A673 (cell line): ENCODE measurements at regions not wholly inside any gene's neighbourhood (a gene's known extent, or its start where the extent isn't known, plus 50 kb on each side); places are given as distances from the start of the nearest gene placed in this dataset.

Experiments used
- BruUV-seq: library from RNA; stranded (reverse); fragments of 400-500 nt; replicated peaks from 2 replicates; lab custom pipeline; 2021; lab: Mats Ljungman, UMichigan
- CTCF ChIA-PET: fragments of 300-600 bp; sonication (Branson Sonifier 250); formaldehyde crosslinking; loops from one replicate; lab custom pipeline; 2022; ENCODE audit warnings: antibody characterized with exemption; lab: Charles Lee
- POLR2A ChIA-PET: fragments of 300-600 bp; sonication (Branson Sonifier 250); formaldehyde crosslinking; loops from one replicate; lab custom pipeline; 2022; ENCODE audit warnings: antibody characterized with exemption; ENCODE audit not compliant: low non-redundant PET; lab: Charles Lee
- DNase-seq: peaks from one replicate; pipeline ENCODE4 v3.0.0-alpha.2; 2015; ENCODE audit warnings: low spot score
- H3K27ac ChIP-seq: fragments of 200-600 bp; sonication (generic); 2 replicates; pipeline ENCODE4 v1.5.1; 2016; ENCODE audit warnings: mixed run types, low read depth, mild to moderate bottlenecking, mixed read lengths, antibody characterized with exemption, low read length; ENCODE audit not compliant: poor library complexity, severe bottlenecking
- H3K27me3 ChIP-seq: fragments of 200-600 bp; sonication (generic); replicated peaks from 2 replicates; pipeline ENCODE4 v1.6.1; 2017; ENCODE audit warnings: mixed run types, low read depth, mild to moderate bottlenecking, mixed read lengths, antibody characterized with exemption, low read length; ENCODE audit not compliant: insufficient read depth, poor library complexity
- H3K36me3 ChIP-seq: fragments of 200-600 bp; sonication (generic); 2 replicates; pipeline ENCODE4 v1.6.1; 2016; ENCODE audit warnings: mixed run types, mild to moderate bottlenecking, mixed read lengths, antibody characterized with exemption, low read length; ENCODE audit not compliant: insufficient read depth, poor library complexity, severe bottlenecking
- H3K4me1 ChIP-seq: fragments of 200-600 bp; sonication (generic); 2 replicates; pipeline ENCODE4 v1.6.1; 2017; ENCODE audit warnings: mixed run types, mild to moderate bottlenecking, mixed read lengths, antibody characterized with exemption, low read length; ENCODE audit not compliant: insufficient read depth, poor library complexity, severe bottlenecking
- H3K4me3 ChIP-seq: fragments of 200-600 bp; sonication (generic); 2 replicates; pipeline ENCODE4 v1.5.1; 2016; ENCODE audit warnings: low read depth, mixed run types, mild to moderate bottlenecking, mixed read lengths, low read length; ENCODE audit not compliant: poor library complexity, severe bottlenecking
- H3K9me3 ChIP-seq: fragments of 200-600 bp; sonication (generic); 2 replicates; pipeline ENCODE4 v1.6.1; 2016; ENCODE audit warnings: mixed run types, low read depth, mild to moderate bottlenecking, mixed read lengths, antibody characterized with exemption, low read length; ENCODE audit not compliant: poor library complexity, severe bottlenecking
- EZH2 ChIP-seq: fragments of 200-600 bp; sonication (generic); IDR thresholded peaks from 2 replicates; pipeline ENCODE4 v1.6.1; 2017; ENCODE audit warnings: borderline replicate concordance, low read depth, mild to moderate bottlenecking, mixed read lengths, antibody characterized with exemption, low read length; ENCODE audit not compliant: poor library complexity, severe bottlenecking
- intact Hi-C: fragments of 100-400 bp; cut with micrococcal nuclease; formaldehyde crosslinking; loops from one replicate; pipeline ENCODE4 v1.10.0; 2022; ENCODE audit not compliant: unreplicated experiment
- TF ChIP-seq, protein P1 (sequence below): fragments of 300-800, 200-600 bp; sonication (generic); conservative IDR thresholded peaks from 2 replicates; pipeline ENCODE4 v1.5.1; 2017; ENCODE audit warnings: low read depth, mild to moderate bottlenecking, antibody characterized with exemption, low read length, moderate library complexity, mixed read lengths

DNA sequence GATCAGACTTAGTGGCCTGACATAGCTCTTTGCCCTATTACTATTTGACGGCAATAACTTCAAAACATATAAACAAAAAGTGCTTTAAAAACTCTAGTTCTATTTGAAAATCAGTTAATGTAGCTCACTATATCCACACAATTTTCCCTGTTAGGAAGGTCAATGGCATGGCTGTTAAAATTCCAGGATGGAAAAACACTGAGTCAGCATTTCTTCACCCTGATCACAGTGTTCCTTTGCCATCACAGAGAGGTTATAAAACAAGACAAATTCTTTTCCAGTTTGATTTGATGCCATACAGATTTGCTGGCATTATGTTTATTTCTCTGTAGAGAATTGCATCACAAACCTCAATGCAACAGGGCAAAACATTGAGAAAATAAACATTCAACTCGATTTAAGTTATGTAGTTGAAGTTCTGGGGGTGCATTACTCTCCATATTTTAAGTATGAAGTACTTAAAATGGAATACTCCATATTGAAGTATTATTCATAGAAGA, 253.7 kb upstream of the HSF2 start:
- ChIA-PET POLR2A (no interaction called here), CTCF (no interaction called here)
- no peak overlapping the region for H3K27ac ChIP-seq
- H3K9me3 ChIP-seq: no peaks in the 10 kb centered on the region
- no peaks in the 10 kb centered on the region for H3K27me3 ChIP-seq
- no TSS peak for BruUV-seq
- TF ChIP-seq, protein P1, sequence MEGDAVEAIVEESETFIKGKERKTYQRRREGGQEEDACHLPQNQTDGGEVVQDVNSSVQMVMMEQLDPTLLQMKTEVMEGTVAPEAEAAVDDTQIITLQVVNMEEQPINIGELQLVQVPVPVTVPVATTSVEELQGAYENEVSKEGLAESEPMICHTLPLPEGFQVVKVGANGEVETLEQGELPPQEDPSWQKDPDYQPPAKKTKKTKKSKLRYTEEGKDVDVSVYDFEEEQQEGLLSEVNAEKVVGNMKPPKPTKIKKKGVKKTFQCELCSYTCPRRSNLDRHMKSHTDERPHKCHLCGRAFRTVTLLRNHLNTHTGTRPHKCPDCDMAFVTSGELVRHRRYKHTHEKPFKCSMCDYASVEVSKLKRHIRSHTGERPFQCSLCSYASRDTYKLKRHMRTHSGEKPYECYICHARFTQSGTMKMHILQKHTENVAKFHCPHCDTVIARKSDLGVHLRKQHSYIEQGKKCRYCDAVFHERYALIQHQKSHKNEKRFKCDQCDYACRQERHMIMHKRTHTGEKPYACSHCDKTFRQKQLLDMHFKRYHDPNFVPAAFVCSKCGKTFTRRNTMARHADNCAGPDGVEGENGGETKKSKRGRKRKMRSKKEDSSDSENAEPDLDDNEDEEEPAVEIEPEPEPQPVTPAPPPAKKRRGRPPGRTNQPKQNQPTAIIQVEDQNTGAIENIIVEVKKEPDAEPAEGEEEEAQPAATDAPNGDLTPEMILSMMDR: no peak
- TF ChIP-seq EZH2: no peak
- intact Hi-C loops: no loop called here
- H3K4me1 ChIP-seq: no peaks in the 10 kb centered on the region
- DNase-seq: no peak
- no peaks in the 10 kb centered on the region for H3K36me3 ChIP-seq
- no peak overlapping the region for H3K4me3 ChIP-seq

GRCh38 chr6:122147291-122147690, 252.2 kb upstream of the HSF2 start:
- TF ChIP-seq, protein P1: no peak
- TF ChIP-seq EZH2: no peak
- H3K4me1 ChIP-seq: no peaks in the 10 kb centered on the region
- intact Hi-C loops: no loop called here
- no peaks in the 10 kb centered on the region for H3K9me3 ChIP-seq
- ChIA-PET CTCF (no interaction called here), POLR2A (no interaction called here)
- H3K36me3 ChIP-seq: no peaks in the 10 kb centered on the region
- no peak overlapping the region for H3K4me3 ChIP-seq
- BruUV-seq: no TSS peak
- no peaks in the 10 kb centered on the region for H3K27me3 ChIP-seq
- H3K27ac ChIP-seq: no peak overlapping the region
- no peak for DNase-seq

DNA sequence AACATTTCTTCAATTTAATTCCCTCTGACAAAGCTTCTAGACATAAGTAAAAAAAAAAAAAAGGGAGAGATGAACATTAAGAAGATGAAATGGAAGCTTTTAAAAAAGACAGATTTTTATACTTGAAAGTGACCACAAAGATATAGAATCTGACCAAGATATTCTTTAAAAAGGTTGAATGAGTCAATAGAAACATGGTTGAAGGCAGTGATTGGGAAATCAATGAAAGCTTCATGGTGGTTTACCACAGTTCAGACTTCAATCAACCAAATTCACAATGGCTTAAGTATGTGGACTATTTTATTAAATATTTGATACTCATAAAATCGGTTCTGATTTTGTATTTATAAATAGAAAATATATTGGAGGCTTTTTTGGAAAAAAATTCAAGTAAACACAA, 248.4 kb upstream of the HSF2 start:
- Histone ChIP-seq H3K4me1 (peaks cover 13% of the 10 kb centered on the region), H3K27me3 (no peaks in the 10 kb centered on the region), H3K36me3 (no peaks in the 10 kb centered on the region), H3K27ac (no peak overlapping the region), H3K4me3 (no peak overlapping the region), H3K9me3 (no peaks in the 10 kb centered on the region)
- CTCF ChIA-PET: no interaction called here
- DNase-seq: no peak
- POLR2A ChIA-PET: no interaction called here
- intact Hi-C loops: no loop called here
- no peak for TF ChIP-seq EZH2
- TF ChIP-seq, protein P1: no peak
- no TSS peak for BruUV-seq
